K562 (cell line): ENCODE measurements at regions not wholly inside any gene's neighbourhood (a gene's known extent, or its start where the extent isn't known, plus 50 kb on each side); places are given as distances from the start of the nearest gene placed in this dataset.

Experiments used
- ATAC-seq: fragments of 200-7000 bp; cut with Tn5 transposase; 3 replicates; pipeline ENCODE4 v1.9.1; 2020; ENCODE audit warnings: moderate library complexity
- BruUV-seq: library from RNA; stranded (reverse); fragments of 400-500 nt; replicated peaks from 2 replicates; lab custom pipeline; 2021; lab: Mats Ljungman, UMichigan
- CTCF ChIA-PET: fragments of 300-600 bp; formaldehyde crosslinking; extraction: SDS; loops from one replicate; lab custom pipeline; 2021; ENCODE audit warnings: low intra/inter-chr PET ratio; lab: Yijun Ruan, JAX
- POLR2A ChIA-PET: fragments of 300-600, 350-650 bp; sonication (Branson Sonifier 250); formaldehyde crosslinking; extraction: SDS; loops from one replicate; lab custom pipeline; 2021; ENCODE audit warnings: antibody characterized with exemption, inconsistent platforms; lab: Yijun Ruan, JAX
- DNase-seq, 4 experiments: peaks; one replicate each; pipeline versions ENCODE4 v3.0.0 to v3.0.0-alpha.2; 2011 to 2018; ENCODE audit warnings: low spot score in 3 of 4, mixed read lengths in 3 of 4; ENCODE audit errors: extremely low read depth in 1 of 4
- FAIRE-seq: peaks from 2 replicates; lab custom pipeline; 2011; peaks lifted over from hg19 to GRCh38; lab: Jason Lieb, UNC
- H2AFZ ChIP-seq: 2 replicates; pipeline ENCODE4 v1.6.0; 2011; ENCODE audit warnings: low read depth, low read length, control low read depth, inconsistent platforms
- H3K27ac ChIP-seq: fragments of 200-600 bp; 3 replicates; pipeline ENCODE4 v1.8.0; 2011; ENCODE audit warnings: low read depth, mild to moderate bottlenecking, control low read depth, inconsistent platforms, low read length, moderate library complexity, mixed read lengths; ENCODE audit errors: extremely low read depth
- H3K27me3 ChIP-seq, 2 experiments: fragments of 300-600 bp in 1 of 2; 2 replicates in 1 of 2; 3 replicates in 1 of 2; pipeline versions ENCODE4 v1.6.0 to v1.8.0; 2011; ENCODE audit warnings: inconsistent platforms in 2 of 2, low read length in 2 of 2, mild to moderate bottlenecking in 1 of 2, mixed read lengths in 1 of 2, moderate library complexity in 1 of 2; ENCODE audit not compliant: control insufficient read depth in 2 of 2, insufficient read depth in 2 of 2
- H3K36me3 ChIP-seq: fragments of 300-600 bp; 3 replicates; pipeline ENCODE4 v1.8.0; 2011; ENCODE audit warnings: mild to moderate bottlenecking, low read length, inconsistent platforms; ENCODE audit not compliant: control insufficient read depth, insufficient read depth
- H3K4me1 ChIP-seq, 2 experiments: fragments of 200-600 bp in 1 of 2; replicated peaks in 1 of 2; 2 replicates in 1 of 2; 3 replicates in 1 of 2; pipeline versions ENCODE4 v1.5.1 to v1.8.0; 2011; ENCODE audit warnings: inconsistent platforms in 2 of 2, low read length in 2 of 2, mild to moderate bottlenecking in 1 of 2, mixed read lengths in 1 of 2, moderate library complexity in 1 of 2; ENCODE audit not compliant: control insufficient read depth in 2 of 2, insufficient read depth in 2 of 2
- H3K4me2 ChIP-seq: 2 replicates; pipeline ENCODE4 v1.6.1; 2011; ENCODE audit warnings: low read length, control low read depth, inconsistent platforms, mixed read lengths; ENCODE audit not compliant: insufficient read depth
- H3K4me3 ChIP-seq: fragments of 200-600 bp; sonication (generic), shearing (Covaris generic); 2 replicates; pipeline ENCODE4 v1.5.1; 2016; ENCODE audit warnings: control low read depth, inconsistent platforms
- H3K79me2 ChIP-seq: fragments of 200-600 bp; 3 replicates; pipeline ENCODE4 v1.8.0; 2011; ENCODE audit warnings: low read length, inconsistent platforms; ENCODE audit not compliant: control insufficient read depth, insufficient read depth
- H3K9ac ChIP-seq, 2 experiments: 2 replicates each; pipeline versions ENCODE4 v1.6.0 to v1.6.1; 2011; ENCODE audit warnings: low read depth in 2 of 2, low read length in 2 of 2, control low read depth in 1 of 2, inconsistent platforms in 1 of 2, mild to moderate bottlenecking in 1 of 2, mixed read lengths in 1 of 2; ENCODE audit not compliant: insufficient read depth in 1 of 2
- H3K9me1 ChIP-seq: one replicate; pipeline ENCODE4 v1.6.0; 2011; ENCODE audit warnings: inconsistent platforms, mild to moderate bottlenecking, low read length, moderate library complexity; ENCODE audit not compliant: control insufficient read depth, insufficient read depth
- H3K9me3 ChIP-seq: replicated peaks from 2 replicates; pipeline ENCODE4 v1.5.1; 2011; ENCODE audit warnings: low read depth, low read length, inconsistent platforms; ENCODE audit not compliant: control insufficient read depth, insufficient read depth
- H4K20me1 ChIP-seq: replicated peaks from 2 replicates; pipeline ENCODE4 v1.6.1; 2011; ENCODE audit warnings: low read length, inconsistent platforms, mixed read lengths; ENCODE audit not compliant: control insufficient read depth, insufficient read depth
- ARHGAP35 ChIP-seq: fragments of 450-650 bp; IDR thresholded peaks from 2 replicates; pipeline ENCODE4 v1.6.1; 2018; ENCODE audit not compliant: partially characterized antibody
- BACH1 ChIP-seq: fragments of 200-800 bp; sonication (Bioruptor generic); IDR thresholded peaks from 2 replicates; pipeline ENCODE4 v1.6.1; 2016; ENCODE audit warnings: missing genetic modification characterization, missing compliant biosample characterization
- BDP1 ChIP-seq: IDR thresholded peaks from 3 replicates; pipeline ENCODE4 v1.6.1; 2011; ENCODE audit not compliant: insufficient read length, insufficient read depth
- CBX8 ChIP-seq: fragments of 200-600 bp; sonication (generic); IDR thresholded peaks from 2 replicates; pipeline ENCODE4 v1.6.1; 2012; ENCODE audit warnings: borderline replicate concordance, mixed run types, low read depth, mild to moderate bottlenecking, moderate library complexity, mixed read lengths, low read length, control low read depth, inconsistent platforms; ENCODE audit not compliant: poor library complexity, severe bottlenecking; ENCODE audit errors: extremely low read depth
- EHMT2 ChIP-seq: fragments of 450-650 bp; IDR thresholded peaks from 2 replicates; pipeline ENCODE4 v1.6.1; 2018; ENCODE audit warnings: antibody characterized with exemption
- ELF1 ChIP-seq: fragments of 200-800 bp; sonication (Bioruptor generic); IDR thresholded peaks from 2 replicates; pipeline ENCODE4 v1.6.1; 2016; ENCODE audit warnings: missing genetic modification characterization, missing compliant biosample characterization
- FOXP4 ChIP-seq: sonication (generic); formaldehyde crosslinking; IDR thresholded peaks from 2 replicates; pipeline ENCODE4 v1.8.0; 2022; ENCODE audit warnings: mild to moderate bottlenecking, missing genetic modification reagents, borderline replicate concordance
- HDAC6 ChIP-seq: IDR thresholded peaks from 2 replicates; pipeline ENCODE4 v1.6.1; 2012; ENCODE audit warnings: low read depth, mild to moderate bottlenecking, control low read depth, inconsistent platforms, low read length, moderate library complexity
- HIVEP1 ChIP-seq: fragments of 250-450 bp; sonication (Bioruptor Pico); IDR thresholded peaks from 2 replicates; pipeline ENCODE4 v1.4.0; 2020; ENCODE audit warnings: mild to moderate bottlenecking
- HNRNPL ChIP-seq: fragments of 200-400 bp; formaldehyde crosslinking; IDR thresholded peaks from 2 replicates; pipeline ENCODE4 v1.6.1; 2017; ENCODE audit warnings: low read depth, mild to moderate bottlenecking, low read length
- NFYB ChIP-seq: IDR thresholded peaks from 2 replicates; pipeline ENCODE4 v1.6.1; 2011; ENCODE audit warnings: mild to moderate bottlenecking, moderate library complexity; ENCODE audit not compliant: insufficient read length; ENCODE audit errors: extremely low read depth
- SRSF7 ChIP-seq: fragments of 200-400 bp; formaldehyde crosslinking; optimal IDR thresholded peaks from 2 replicates; pipeline ENCODE3; 2017; ENCODE audit warnings: mild to moderate bottlenecking, low read depth, low read length
- YY1 ChIP-seq, 3 experiments: IDR thresholded peaks; 2 replicates each; pipeline ENCODE4 v1.6.1; 2011; ENCODE audit warnings: low read length in 2 of 3, mild to moderate bottlenecking in 2 of 3, moderate library complexity in 2 of 3, borderline replicate concordance in 1 of 3, control low read depth in 1 of 3, low read depth in 1 of 3; ENCODE audit not compliant: insufficient read depth in 3 of 3, insufficient replicate concordance in 2 of 3, control insufficient read depth in 1 of 3, insufficient read length in 1 of 3; ENCODE audit errors: extremely low read depth in 1 of 3
- ZNF197 ChIP-seq: fragments of 200-800 bp; sonication (Bioruptor generic); IDR thresholded peaks from 2 replicates; pipeline ENCODE4 v1.6.1; 2016; ENCODE audit warnings: low read depth, missing genetic modification characterization, missing compliant biosample characterization
- WGBS: fragments of 100-300 bp; shearing (Covaris generic); methylation state at CpG from one replicate; pipeline ENCODE4 v1.1.6; 2016; ENCODE audit warnings: low coverage, mixed read lengths; ENCODE audit not compliant: insufficient coverage; ENCODE audit errors: missing lambda C conversion rate; 5-methylcytosine and 5-hydroxymethylcytosine counted together
- in situ Hi-C: fragments of 300-500 bp; cut with MboI; formaldehyde crosslinking; loops from 4 replicates; pipeline ENCODE4 v1.15.0; 2018; ENCODE audit warnings: inconsistent platforms, mixed read lengths
- intact Hi-C: fragments of 100-400 bp; cut with micrococcal nuclease; formaldehyde crosslinking; loops from 2 replicates; pipeline ENCODE4 v1.14.2; 2022
- TF ChIP-seq, protein P1 (sequence below): fragments of 450-650 bp; IDR thresholded peaks from 2 replicates; pipeline ENCODE4 v1.6.1; 2016; ENCODE audit warnings: mild to moderate bottlenecking

GRCh38 chr4:96093057-96093456 lies 253.2 kb downstream of the PDHA2 start:
- FAIRE-seq = no peak
- Histone ChIP-seq H3K4me1 (no peaks in the 10 kb centered on the region), H3K27ac (no peak overlapping the region), H4K20me1 (no peaks in the 10 kb centered on the region), H3K36me3 (no peaks in the 10 kb centered on the region), H3K9me1 (no peaks in the 10 kb centered on the region), H3K79me2 (no peaks in the 10 kb centered on the region), H3K4me2 (no peak overlapping the region), H3K9me3 (no peaks in the 10 kb centered on the region), H3K27me3 (no peaks in the 10 kb centered on the region), H3K4me3 (no peak overlapping the region), H3K9ac (no peak overlapping the region), H2AFZ (no peak overlapping the region)
- in situ Hi-C loops = no loop called here
- no peak for ATAC-seq
- ChIA-PET CTCF (no interaction called here), POLR2A (no interaction called here)
- TF ChIP-seq HNRNPL = no peak
- TF ChIP-seq HIVEP1 (CRISPR knock-in tag) = no peak
- no peak for TF ChIP-seq ZNF197
- TF ChIP-seq HDAC6 = no peak
- TF ChIP-seq SRSF7 = no peak
- no peak for TF ChIP-seq YY1 (IDR thresholded peaks at IDR 0.05; ENCODE audit: borderline replicate concordance in 1 of 3, control insufficient read depth in 1 of 3, extremely low read depth in 1 of 3, insufficient read depth in 3 of 3, insufficient read length in 1 of 3, insufficient replicate concordance in 2 of 3, low read depth in 1 of 3, low read length in 2 of 3)
- TF ChIP-seq BDP1 = no peak
- no peak for TF ChIP-seq ARHGAP35
- TF ChIP-seq BACH1 (tag) = no peak
- no peak for TF ChIP-seq CBX8
- TF ChIP-seq FOXP4 (CRISPR knock-in tag) = no peak
- TF ChIP-seq NFYB = no peak
- TF ChIP-seq EHMT2 = no peak
- no peak for TF ChIP-seq ELF1 (tag)
- TF ChIP-seq, protein P1, sequence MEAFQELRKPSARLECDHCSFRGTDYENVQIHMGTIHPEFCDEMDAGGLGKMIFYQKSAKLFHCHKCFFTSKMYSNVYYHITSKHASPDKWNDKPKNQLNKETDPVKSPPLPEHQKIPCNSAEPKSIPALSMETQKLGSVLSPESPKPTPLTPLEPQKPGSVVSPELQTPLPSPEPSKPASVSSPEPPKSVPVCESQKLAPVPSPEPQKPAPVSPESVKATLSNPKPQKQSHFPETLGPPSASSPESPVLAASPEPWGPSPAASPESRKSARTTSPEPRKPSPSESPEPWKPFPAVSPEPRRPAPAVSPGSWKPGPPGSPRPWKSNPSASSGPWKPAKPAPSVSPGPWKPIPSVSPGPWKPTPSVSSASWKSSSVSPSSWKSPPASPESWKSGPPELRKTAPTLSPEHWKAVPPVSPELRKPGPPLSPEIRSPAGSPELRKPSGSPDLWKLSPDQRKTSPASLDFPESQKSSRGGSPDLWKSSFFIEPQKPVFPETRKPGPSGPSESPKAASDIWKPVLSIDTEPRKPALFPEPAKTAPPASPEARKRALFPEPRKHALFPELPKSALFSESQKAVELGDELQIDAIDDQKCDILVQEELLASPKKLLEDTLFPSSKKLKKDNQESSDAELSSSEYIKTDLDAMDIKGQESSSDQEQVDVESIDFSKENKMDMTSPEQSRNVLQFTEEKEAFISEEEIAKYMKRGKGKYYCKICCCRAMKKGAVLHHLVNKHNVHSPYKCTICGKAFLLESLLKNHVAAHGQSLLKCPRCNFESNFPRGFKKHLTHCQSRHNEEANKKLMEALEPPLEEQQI = no peak
- intact Hi-C loops = no loop called here
- DNase-seq = no peak
- no TSS peak for BruUV-seq
- WGBS = 0% methylated on average over 3 of the region's 3 CpGs
